Endothelial cell of umbilical vein (primary cell): ENCODE measurements at regions not wholly inside any gene's neighbourhood (a gene's known extent, or its start where the extent isn't known, plus 50 kb on each side); places are given as distances from the start of the nearest gene placed in this dataset.

Experiments used
- BruUV-seq: library from RNA; stranded (reverse); fragments of 400-500 nt; replicated peaks from 2 replicates; lab custom pipeline; 2021; lab: Mats Ljungman, UMichigan
- CTCF ChIA-PET: fragments of 300-600, 350-600 bp; sonication (Branson Sonifier 250); formaldehyde crosslinking; loops from one replicate; lab custom pipeline; 2021; ENCODE audit warnings: antibody characterized with exemption, inconsistent platforms; lab: Charles Lee
- POLR2A ChIA-PET: fragments of 300-600, 350-600 bp; sonication (Branson Sonifier 250); formaldehyde crosslinking; loops from one replicate; lab custom pipeline; 2021; ENCODE audit warnings: antibody characterized with exemption, inconsistent platforms; lab: Charles Lee
- DNase-seq: peaks from one replicate; pipeline ENCODE4 v3.0.0-alpha.2; 2011; ENCODE audit warnings: low read depth, low spot score
- FAIRE-seq: peaks from 2 replicates; lab custom pipeline; 2011; peaks lifted over from hg19 to GRCh38; lab: Jason Lieb, UNC
- H2AFZ ChIP-seq: 2 replicates; pipeline ENCODE4 v1.6.0; 2012; ENCODE audit warnings: low read depth, low read length, control low read depth, inconsistent platforms
- H3K27ac ChIP-seq: 2 replicates; pipeline ENCODE4 v1.5.1; 2011; ENCODE audit warnings: low read depth, mild to moderate bottlenecking, control low read depth, low read length, moderate library complexity; ENCODE audit not compliant: insufficient read depth
- H3K27me3 ChIP-seq, 2 experiments: 2 replicates each; pipeline versions ENCODE4 v1.6.0 to v1.6.1; 2011; ENCODE audit warnings: low read length in 2 of 2, mixed read lengths in 1 of 2; ENCODE audit not compliant: control insufficient read depth in 2 of 2, insufficient read depth in 2 of 2
- H3K36me3 ChIP-seq, 2 experiments: 2 replicates in 1 of 2; 3 replicates in 1 of 2; pipeline ENCODE4 v1.5.1; 2011; ENCODE audit warnings: low read length in 2 of 2, mild to moderate bottlenecking in 1 of 2, moderate library complexity in 1 of 2; ENCODE audit not compliant: control insufficient read depth in 2 of 2, insufficient read depth in 2 of 2; ENCODE audit errors: extremely low read depth in 1 of 2
- H3K4me1 ChIP-seq: 3 replicates; pipeline ENCODE4 v1.5.1; 2011; ENCODE audit warnings: mild to moderate bottlenecking, low read length; ENCODE audit not compliant: control insufficient read depth, insufficient read depth; ENCODE audit errors: extremely low read depth
- H3K4me2 ChIP-seq: 2 replicates; pipeline ENCODE4 v1.6.1; 2011; ENCODE audit warnings: low read length, control low read depth, mixed read lengths; ENCODE audit not compliant: insufficient read depth
- H3K4me3 ChIP-seq, 3 experiments: fragments of 200-600 bp in 1 of 3; sonication (generic), shearing (Covaris generic) in 1 of 3; replicated peaks in 1 of 3; 2 replicates each; pipeline ENCODE4 v1.5.1; 2011 to 2016; ENCODE audit warnings: control low read depth in 3 of 3, low read length in 3 of 3, mild to moderate bottlenecking in 2 of 3, inconsistent platforms in 1 of 3, low read depth in 1 of 3, moderate library complexity in 1 of 3; ENCODE audit not compliant: insufficient read depth in 1 of 3
- H3K79me2 ChIP-seq: 2 replicates; pipeline ENCODE4 v1.6.0; 2012; ENCODE audit warnings: low read length, inconsistent platforms; ENCODE audit not compliant: control insufficient read depth, insufficient read depth
- H3K9ac ChIP-seq: replicated peaks from 2 replicates; pipeline ENCODE3; 2011; ENCODE audit warnings: low read length, control low read depth; ENCODE audit not compliant: insufficient read depth; ENCODE audit errors: extremely low read depth
- H3K9me1 ChIP-seq: replicated peaks from 3 replicates; pipeline ENCODE4 v1.6.0; 2011; ENCODE audit warnings: mild to moderate bottlenecking, low read length; ENCODE audit not compliant: control insufficient read depth, insufficient read depth; ENCODE audit errors: extremely low read depth
- H3K9me3 ChIP-seq: replicated peaks from 2 replicates; pipeline ENCODE4 v1.5.1; 2012; ENCODE audit warnings: low read length, inconsistent platforms; ENCODE audit not compliant: control insufficient read depth, insufficient read depth
- H4K20me1 ChIP-seq: replicated peaks from 2 replicates; pipeline ENCODE3; 2011; ENCODE audit warnings: mild to moderate bottlenecking, low read length; ENCODE audit not compliant: control insufficient read depth, insufficient read depth; ENCODE audit errors: extremely low read depth
- EZH2 ChIP-seq: IDR thresholded peaks from 2 replicates; pipeline ENCODE4 v1.6.1; 2012; ENCODE audit warnings: borderline replicate concordance, low read depth, mild to moderate bottlenecking, moderate library complexity, low read length, inconsistent platforms; ENCODE audit not compliant: severe bottlenecking
- FOS ChIP-seq: IDR thresholded peaks from 2 replicates; pipeline ENCODE4 v1.6.1; 2011; ENCODE audit warnings: mild to moderate bottlenecking, low read length, moderate library complexity, borderline replicate concordance; ENCODE audit not compliant: insufficient read depth
- GATA2 ChIP-seq: IDR thresholded peaks from 2 replicates; pipeline ENCODE4 v1.7.0; 2011; ENCODE audit warnings: low read depth, mild to moderate bottlenecking, moderate library complexity, mixed read lengths, low read length; ENCODE audit not compliant: insufficient read length, insufficient read depth
- JUN ChIP-seq: IDR thresholded peaks from 2 replicates; pipeline ENCODE4 v1.6.1; 2011; ENCODE audit warnings: borderline replicate concordance, low read depth; ENCODE audit not compliant: insufficient read length, insufficient read depth
- MAX ChIP-seq: IDR thresholded peaks from 2 replicates; pipeline ENCODE4 v1.6.1; 2011; ENCODE audit not compliant: insufficient read depth, insufficient read length
- MYC ChIP-seq: IDR thresholded peaks from one replicate; pipeline ENCODE4 v1.6.1; 2011; ENCODE audit warnings: mild to moderate bottlenecking, low read depth, low read length
- POLR2A ChIP-seq: IDR thresholded peaks from 2 replicates; pipeline ENCODE4 v1.6.1; 2012; ENCODE audit warnings: low read depth, mild to moderate bottlenecking, control low read depth, low read length
- POLR2AphosphoS5 ChIP-seq: IDR thresholded peaks from 2 replicates; pipeline ENCODE4 v1.6.1; 2012; ENCODE audit warnings: low read depth, mild to moderate bottlenecking, control low read depth, low read length, moderate library complexity; ENCODE audit not compliant: insufficient read depth
- dilution Hi-C: fragments of 300-500 bp; cut with MboI; formaldehyde crosslinking; loops from one replicate; pipeline ENCODE4 v1.15.0; 2019; ENCODE audit warnings: low sequenced_read_pairs; ENCODE audit not compliant: extremely low pct_ligation_motif_present
- intact Hi-C: fragments of 100-400 bp; cut with micrococcal nuclease; formaldehyde crosslinking; loops from one replicate; pipeline ENCODE4 v1.10.0; 2022
- TF ChIP-seq, protein P1 (sequence below), 2 donors: IDR thresholded peaks; 1 replicate in 1 of 2; 2 replicates in 1 of 2; pipeline ENCODE4 v1.5.1; 2011; ENCODE audit warnings: low read length in 2 of 2, mild to moderate bottlenecking in 2 of 2, moderate library complexity in 2 of 2, control low read depth in 1 of 2, inconsistent platforms in 1 of 2, low read depth in 1 of 2; ENCODE audit not compliant: insufficient read depth in 1 of 2; ENCODE audit errors: extremely low read depth in 1 of 2

DNA sequence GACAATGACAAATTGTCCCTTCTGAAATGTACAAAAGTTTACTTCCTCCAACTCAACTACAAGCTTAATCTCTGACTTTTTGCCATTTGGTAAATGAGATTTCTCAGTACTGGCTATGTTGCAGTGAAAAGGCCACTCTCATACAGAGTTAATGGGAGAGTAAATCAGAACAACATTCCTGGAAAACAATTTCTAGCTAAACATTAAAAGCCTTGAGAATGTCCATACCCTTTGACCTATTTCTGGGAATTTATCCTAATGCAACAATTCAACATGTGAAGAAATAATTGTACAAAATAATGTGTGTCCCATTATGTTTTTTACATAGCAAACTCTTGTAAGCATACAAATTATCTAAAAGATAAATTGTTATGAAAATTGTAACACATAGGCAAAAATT is 56.3 kb upstream of the SPEF2 start:
- ChIA-PET CTCF (no interaction called here), POLR2A (no interaction called here)
- no peak overlapping the region for H3K9ac ChIP-seq
- no TSS peak for BruUV-seq
- no peaks in the 10 kb centered on the region for H3K4me1 ChIP-seq
- H4K20me1 ChIP-seq: no peaks in the 10 kb centered on the region
- H3K9me1 ChIP-seq: no peaks in the 10 kb centered on the region
- intact Hi-C loops (no loop called here), dilution Hi-C loops (no loop called here)
- H3K9me3 ChIP-seq: no peaks in the 10 kb centered on the region
- H3K4me2 ChIP-seq: no peak overlapping the region
- H3K79me2 ChIP-seq: no peaks in the 10 kb centered on the region
- H2AFZ ChIP-seq: no peak overlapping the region
- no peak overlapping the region for H3K4me3 ChIP-seq
- TF ChIP-seq MAX: no peak
- TF ChIP-seq POLR2AphosphoS5: no peak
- H3K27ac ChIP-seq: no peak overlapping the region
- FAIRE-seq (no peak), DNase-seq (no peak)
- H3K36me3 ChIP-seq: no peaks in the 10 kb centered on the region
- H3K27me3 ChIP-seq: no peaks in the 10 kb centered on the region

GRCh38 chr5:35557748-35558147 is 59.9 kb upstream of the SPEF2 start:
- Histone ChIP-seq H3K9me3 (no peaks in the 10 kb centered on the region), H3K4me1 (no peaks in the 10 kb centered on the region), H3K9me1 (no peaks in the 10 kb centered on the region), H2AFZ (no peak overlapping the region), H3K36me3 (no peaks in the 10 kb centered on the region), H4K20me1 (no peaks in the 10 kb centered on the region), H3K4me3 (no peak overlapping the region), H3K4me2 (no peak overlapping the region), H3K27me3 (no peaks in the 10 kb centered on the region), H3K9ac (no peak overlapping the region), H3K27ac (no peak overlapping the region), H3K79me2 (no peaks in the 10 kb centered on the region)
- no peak for FAIRE-seq
- intact Hi-C loops (no loop called here), dilution Hi-C loops (no loop called here)
- DNase-seq: no peak
- ChIA-PET CTCF (no interaction called here), POLR2A (no interaction called here)
- TF ChIP-seq EZH2 (no peak), JUN (no peak), POLR2AphosphoS5 (no peak), POLR2A (no peak), MAX (no peak), MYC (no peak), FOS (no peak), GATA2 (no peak)
- TF ChIP-seq, protein P1, sequence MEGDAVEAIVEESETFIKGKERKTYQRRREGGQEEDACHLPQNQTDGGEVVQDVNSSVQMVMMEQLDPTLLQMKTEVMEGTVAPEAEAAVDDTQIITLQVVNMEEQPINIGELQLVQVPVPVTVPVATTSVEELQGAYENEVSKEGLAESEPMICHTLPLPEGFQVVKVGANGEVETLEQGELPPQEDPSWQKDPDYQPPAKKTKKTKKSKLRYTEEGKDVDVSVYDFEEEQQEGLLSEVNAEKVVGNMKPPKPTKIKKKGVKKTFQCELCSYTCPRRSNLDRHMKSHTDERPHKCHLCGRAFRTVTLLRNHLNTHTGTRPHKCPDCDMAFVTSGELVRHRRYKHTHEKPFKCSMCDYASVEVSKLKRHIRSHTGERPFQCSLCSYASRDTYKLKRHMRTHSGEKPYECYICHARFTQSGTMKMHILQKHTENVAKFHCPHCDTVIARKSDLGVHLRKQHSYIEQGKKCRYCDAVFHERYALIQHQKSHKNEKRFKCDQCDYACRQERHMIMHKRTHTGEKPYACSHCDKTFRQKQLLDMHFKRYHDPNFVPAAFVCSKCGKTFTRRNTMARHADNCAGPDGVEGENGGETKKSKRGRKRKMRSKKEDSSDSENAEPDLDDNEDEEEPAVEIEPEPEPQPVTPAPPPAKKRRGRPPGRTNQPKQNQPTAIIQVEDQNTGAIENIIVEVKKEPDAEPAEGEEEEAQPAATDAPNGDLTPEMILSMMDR (IDR thresholded peaks at IDR 0.05; ENCODE audit: extremely low read depth in 1 of 2, insufficient read depth in 1 of 2, low read depth in 1 of 2, low read length in 2 of 2): no peak
- no TSS peak for BruUV-seq
